GM12873 (cell line): ENCODE measurements at regions not wholly inside any gene's neighbourhood (a gene's known extent, or its start where the extent isn't known, plus 50 kb on each side); places are given as distances from the start of the nearest gene placed in this dataset.

ENCODE experiments used
- TF ChIP-seq, protein P1 (sequence below): IDR thresholded peaks from 2 replicates; pipeline ENCODE4 v1.5.1; 2012; ENCODE audit warnings: low read depth, mild to moderate bottlenecking, moderate library complexity, low read length, control low read depth; ENCODE audit not compliant: insufficient read depth; ENCODE audit errors: missing control alignments

GRCh38 chr14:47921133-47921532 is 245.7 kb upstream of the MDGA2 start:
- TF ChIP-seq, protein P1, sequence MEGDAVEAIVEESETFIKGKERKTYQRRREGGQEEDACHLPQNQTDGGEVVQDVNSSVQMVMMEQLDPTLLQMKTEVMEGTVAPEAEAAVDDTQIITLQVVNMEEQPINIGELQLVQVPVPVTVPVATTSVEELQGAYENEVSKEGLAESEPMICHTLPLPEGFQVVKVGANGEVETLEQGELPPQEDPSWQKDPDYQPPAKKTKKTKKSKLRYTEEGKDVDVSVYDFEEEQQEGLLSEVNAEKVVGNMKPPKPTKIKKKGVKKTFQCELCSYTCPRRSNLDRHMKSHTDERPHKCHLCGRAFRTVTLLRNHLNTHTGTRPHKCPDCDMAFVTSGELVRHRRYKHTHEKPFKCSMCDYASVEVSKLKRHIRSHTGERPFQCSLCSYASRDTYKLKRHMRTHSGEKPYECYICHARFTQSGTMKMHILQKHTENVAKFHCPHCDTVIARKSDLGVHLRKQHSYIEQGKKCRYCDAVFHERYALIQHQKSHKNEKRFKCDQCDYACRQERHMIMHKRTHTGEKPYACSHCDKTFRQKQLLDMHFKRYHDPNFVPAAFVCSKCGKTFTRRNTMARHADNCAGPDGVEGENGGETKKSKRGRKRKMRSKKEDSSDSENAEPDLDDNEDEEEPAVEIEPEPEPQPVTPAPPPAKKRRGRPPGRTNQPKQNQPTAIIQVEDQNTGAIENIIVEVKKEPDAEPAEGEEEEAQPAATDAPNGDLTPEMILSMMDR, result no peak

DNA sequence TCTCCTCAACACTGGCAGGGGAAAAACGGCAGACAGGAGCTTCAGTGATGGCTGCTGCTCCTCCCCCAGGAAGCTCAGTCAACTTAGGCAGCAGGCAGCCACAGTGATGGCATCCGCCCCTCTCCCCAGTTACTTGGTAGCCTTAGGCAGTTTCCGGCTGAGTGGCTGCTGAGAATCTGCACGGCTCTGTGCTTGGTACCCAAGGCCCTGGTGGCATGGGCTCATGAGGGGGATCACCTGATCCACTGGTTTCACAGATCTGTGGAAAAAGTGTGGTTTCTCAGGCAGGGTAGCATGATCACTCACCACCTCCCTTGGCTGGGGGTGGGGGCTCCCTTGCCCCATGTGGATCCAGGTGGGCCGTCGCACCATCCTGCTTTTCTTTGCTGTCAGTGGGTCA is 244.6 kb upstream of the MDGA2 start:
- TF ChIP-seq, protein P1, result no peak

- TF ChIP-seq, protein P1, result no peak
Measured at GRCh38 chr14:47919334-47919846, 244.0 kb upstream of the MDGA2 start.

- TF ChIP-seq, protein P1, result peak; percentile 51
Measured at GRCh38 chr14:47917344-47917954, 242.0 kb upstream of the MDGA2 start.

GRCh38 chr14:47899685-47900084 is 224.3 kb upstream of the MDGA2 start:
- TF ChIP-seq, protein P1, result no peak

- TF ChIP-seq, protein P1, result no peak
Measured at GRCh38 chr14:47874350-47874749, 198.9 kb upstream of the MDGA2 start.

DNA sequence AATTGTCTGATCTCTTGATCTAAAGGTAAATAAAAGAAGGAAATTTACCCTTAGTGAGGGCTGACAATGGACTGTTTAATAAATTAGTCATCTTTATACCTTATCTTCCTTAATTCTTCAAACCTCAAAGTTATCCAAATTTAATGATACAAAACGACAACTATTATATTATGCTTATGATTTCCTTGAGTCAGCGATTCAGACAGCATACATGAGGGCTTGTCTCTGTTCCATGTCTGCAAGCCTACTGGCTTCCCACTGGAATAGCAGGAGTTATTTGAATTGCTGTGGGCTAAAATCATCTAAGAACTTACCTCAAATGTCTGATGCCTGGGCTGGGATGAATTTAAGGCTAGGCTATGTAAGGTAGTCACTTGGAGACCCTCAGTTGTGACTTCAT is 197.2 kb upstream of the MDGA2 start:
- TF ChIP-seq, protein P1, result no peak
